ENCODE measurements at regions not wholly inside any gene's neighbourhood (a gene's known extent, or its start where the extent isn't known, plus 50 kb on each side); places are given as distances from the start of the nearest gene placed in this dataset.

- TF ChIP-seq POLR2A (IDR thresholded peaks at IDR 0.05; ENCODE audit: low read depth, low read length) (no peak), PAX5 (IDR thresholded peaks at IDR 0.05; ENCODE audit: insufficient read depth, low read length, severe bottlenecking) (no peak), TAF1 (IDR thresholded peaks at IDR 0.05; ENCODE audit: low read depth, low read length) (no peak)
- DNase-seq (ENCODE audit: insufficient read length, low spot score) (no peak), FAIRE-seq (no peak)
Measured at GRCh38 chr4:129883996-129884395, 788.0 kb downstream of the C4orf33 start.

DNA sequence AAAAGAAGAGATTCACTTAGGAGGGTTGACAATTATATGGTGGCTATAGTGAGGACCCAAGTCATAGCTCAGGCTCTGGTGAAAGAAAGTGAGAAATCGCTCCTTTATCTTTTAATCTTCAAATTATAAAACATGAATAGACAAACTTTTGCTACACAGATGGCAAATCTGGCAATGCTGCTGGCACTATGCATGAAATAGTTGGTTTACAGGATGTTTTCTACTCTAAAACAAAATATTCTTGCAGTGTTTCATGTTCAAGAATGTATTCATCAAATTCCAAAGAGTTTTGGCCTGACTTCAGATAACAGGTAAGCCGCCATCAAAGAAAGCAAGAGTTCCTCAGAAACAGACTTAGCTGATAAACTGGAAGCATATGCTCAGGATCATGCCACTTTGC lies 801.2 kb downstream of the C4orf33 start:
- TF ChIP-seq PAX5 (IDR thresholded peaks at IDR 0.05; ENCODE audit: insufficient read depth, low read length, severe bottlenecking), result no peak
- TF ChIP-seq POLR2AphosphoS5 (IDR thresholded peaks at IDR 0.05; ENCODE audit: low read depth, low read length), result no peak
- no peak for TF ChIP-seq TAF1 (IDR thresholded peaks at IDR 0.05; ENCODE audit: low read depth, low read length)
- no peak for TF ChIP-seq SPI1 (IDR thresholded peaks at IDR 0.05; ENCODE audit: low read depth, low read length)
- TF ChIP-seq POU2F2 (IDR thresholded peaks at IDR 0.05; ENCODE audit: low read depth, low read length), result no peak
- TF ChIP-seq POLR2A (IDR thresholded peaks at IDR 0.05; ENCODE audit: low read depth, low read length), result no peak
- FAIRE-seq (no peak), DNase-seq (ENCODE audit: insufficient read length, low spot score) (no peak)

- no peak for DNase-seq (ENCODE audit: insufficient read length, low spot score)
- FAIRE-seq, result no peak
- TF ChIP-seq POLR2AphosphoS5 (IDR thresholded peaks at IDR 0.05; ENCODE audit: low read depth, low read length), result no peak
Measured at GRCh38 chr4:129899849-129900248, 803.9 kb downstream of the C4orf33 start.

- FAIRE-seq, result no peak
- TF ChIP-seq POLR2A (IDR thresholded peaks at IDR 0.05; ENCODE audit: low read depth, low read length) (no peak), TAF1 (IDR thresholded peaks at IDR 0.05; ENCODE audit: low read depth, low read length) (no peak), PAX5 (IDR thresholded peaks at IDR 0.05; ENCODE audit: insufficient read depth, low read length, severe bottlenecking) (no peak), SPI1 (IDR thresholded peaks at IDR 0.05; ENCODE audit: low read depth, low read length) (no peak), POU2F2 (IDR thresholded peaks at IDR 0.05; ENCODE audit: low read depth, low read length) (no peak), POLR2AphosphoS5 (IDR thresholded peaks at IDR 0.05; ENCODE audit: low read depth, low read length) (no peak)
- DNase-seq (ENCODE audit: insufficient read length, low spot score), result no peak
Measured at GRCh38 chr4:129900430-129900953, 804.5 kb downstream of the C4orf33 start.

- TF ChIP-seq SPI1 (IDR thresholded peaks at IDR 0.05; ENCODE audit: low read depth, low read length) (no peak), POLR2A (IDR thresholded peaks at IDR 0.05; ENCODE audit: low read depth, low read length) (no peak)
- no peak for DNase-seq (ENCODE audit: insufficient read length, low spot score)
- FAIRE-seq, result no peak
Measured at GRCh38 chr4:129901205-129901604, 805.3 kb downstream of the C4orf33 start.

GRCh38 chr4:129903861-129904260 lies 807.9 kb downstream of the C4orf33 start:
- DNase-seq (ENCODE audit: insufficient read length, low spot score) (no peak), FAIRE-seq (no peak)
- TF ChIP-seq TAF1 (IDR thresholded peaks at IDR 0.05; ENCODE audit: low read depth, low read length), result no peak
- no peak for TF ChIP-seq SPI1 (IDR thresholded peaks at IDR 0.05; ENCODE audit: low read depth, low read length)

- no peak for FAIRE-seq
- no peak for DNase-seq (ENCODE audit: insufficient read length, low spot score)
- TF ChIP-seq PAX5 (IDR thresholded peaks at IDR 0.05; ENCODE audit: insufficient read depth, low read length, severe bottlenecking) (no peak), POU2F2 (IDR thresholded peaks at IDR 0.05; ENCODE audit: low read depth, low read length) (no peak), SPI1 (IDR thresholded peaks at IDR 0.05; ENCODE audit: low read depth, low read length) (no peak), TAF1 (IDR thresholded peaks at IDR 0.05; ENCODE audit: low read depth, low read length) (no peak), POLR2AphosphoS5 (IDR thresholded peaks at IDR 0.05; ENCODE audit: low read depth, low read length) (no peak)
Measured at GRCh38 chr4:129905256-129905655, 809.3 kb downstream of the C4orf33 start.

GRCh38 chr4:129908117-129908516 lies 812.2 kb downstream of the C4orf33 start:
- DNase-seq (ENCODE audit: insufficient read length, low spot score), result no peak
- FAIRE-seq, result no peak
- no peak for TF ChIP-seq TAF1 (IDR thresholded peaks at IDR 0.05; ENCODE audit: low read depth, low read length)
- no peak for TF ChIP-seq POLR2A (IDR thresholded peaks at IDR 0.05; ENCODE audit: low read depth, low read length)
- no peak for TF ChIP-seq SPI1 (IDR thresholded peaks at IDR 0.05; ENCODE audit: low read depth, low read length)
- TF ChIP-seq POLR2AphosphoS5 (IDR thresholded peaks at IDR 0.05; ENCODE audit: low read depth, low read length), result no peak
- no peak for TF ChIP-seq PAX5 (IDR thresholded peaks at IDR 0.05; ENCODE audit: insufficient read depth, low read length, severe bottlenecking)
- no peak for TF ChIP-seq POU2F2 (IDR thresholded peaks at IDR 0.05; ENCODE audit: low read depth, low read length)

DNA sequence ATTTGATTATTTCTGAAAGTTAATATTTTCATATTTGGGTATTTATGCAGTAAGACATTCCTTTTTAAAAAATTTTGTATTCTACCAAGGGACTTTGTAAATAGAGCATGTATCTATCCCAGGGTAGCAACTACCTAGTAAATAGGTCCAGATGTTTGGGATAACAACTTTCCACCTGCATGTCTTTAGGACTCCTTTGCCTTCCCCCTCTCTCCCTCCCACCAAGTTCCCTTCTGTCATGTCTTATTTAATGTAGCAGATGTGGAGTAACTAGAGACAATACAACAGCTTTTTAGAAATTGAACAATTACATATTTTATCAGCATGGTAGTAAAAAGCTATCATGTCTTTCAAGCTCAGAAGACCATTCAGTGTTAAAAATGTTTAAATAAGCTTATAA lies 821.0 kb downstream of the C4orf33 start:
- TF ChIP-seq PAX5 (IDR thresholded peaks at IDR 0.05; ENCODE audit: insufficient read depth, low read length, severe bottlenecking) (no peak), POLR2A (IDR thresholded peaks at IDR 0.05; ENCODE audit: low read depth, low read length) (no peak), SPI1 (IDR thresholded peaks at IDR 0.05; ENCODE audit: low read depth, low read length) (no peak), POU2F2 (IDR thresholded peaks at IDR 0.05; ENCODE audit: low read depth, low read length) (no peak), TAF1 (IDR thresholded peaks at IDR 0.05; ENCODE audit: low read depth, low read length) (no peak), POLR2AphosphoS5 (IDR thresholded peaks at IDR 0.05; ENCODE audit: low read depth, low read length) (no peak)
- FAIRE-seq, result no peak
- DNase-seq (ENCODE audit: insufficient read length, low spot score), result no peak

GRCh38 chr4:129917651-129918050 lies 821.7 kb downstream of the C4orf33 start:
- no peak for TF ChIP-seq PAX5 (IDR thresholded peaks at IDR 0.05; ENCODE audit: insufficient read depth, low read length, severe bottlenecking)
- TF ChIP-seq POLR2A (IDR thresholded peaks at IDR 0.05; ENCODE audit: low read depth, low read length), result no peak
- TF ChIP-seq POLR2AphosphoS5 (IDR thresholded peaks at IDR 0.05; ENCODE audit: low read depth, low read length), result no peak
- TF ChIP-seq TAF1 (IDR thresholded peaks at IDR 0.05; ENCODE audit: low read depth, low read length), result no peak
- no peak for TF ChIP-seq POU2F2 (IDR thresholded peaks at IDR 0.05; ENCODE audit: low read depth, low read length)
- no peak for TF ChIP-seq SPI1 (IDR thresholded peaks at IDR 0.05; ENCODE audit: low read depth, low read length)
- FAIRE-seq, result no peak
- no peak for DNase-seq (ENCODE audit: insufficient read length, low spot score)

DNA sequence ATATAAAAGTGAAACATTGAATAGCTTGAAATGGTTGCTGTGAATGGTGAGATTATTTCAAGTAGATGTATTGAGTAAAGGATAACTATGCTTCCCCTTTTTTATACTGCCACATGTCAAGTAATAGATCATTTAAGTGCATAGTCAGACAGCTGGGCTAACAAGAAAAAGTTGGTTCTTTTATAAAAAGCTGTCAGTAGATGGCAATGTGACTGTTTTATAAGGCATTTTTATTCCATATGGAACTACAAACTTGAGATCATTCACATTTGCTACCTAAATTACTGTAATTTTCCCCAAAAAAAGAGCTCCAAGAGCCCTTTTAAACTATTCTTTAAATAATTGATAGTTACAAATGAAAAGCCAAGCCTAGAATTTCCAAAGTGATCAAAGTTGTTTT lies 831.0 kb downstream of the C4orf33 start:
- FAIRE-seq, result no peak
- TF ChIP-seq TAF1 (IDR thresholded peaks at IDR 0.05; ENCODE audit: low read depth, low read length) (no peak), POLR2AphosphoS5 (IDR thresholded peaks at IDR 0.05; ENCODE audit: low read depth, low read length) (no peak), SPI1 (IDR thresholded peaks at IDR 0.05; ENCODE audit: low read depth, low read length) (no peak), POLR2A (IDR thresholded peaks at IDR 0.05; ENCODE audit: low read depth, low read length) (no peak), PAX5 (IDR thresholded peaks at IDR 0.05; ENCODE audit: insufficient read depth, low read length, severe bottlenecking) (no peak), POU2F2 (IDR thresholded peaks at IDR 0.05; ENCODE audit: low read depth, low read length) (no peak)

More for the DNA sequence above, 831.0 kb downstream of the C4orf33 start:
- DNase-seq (ENCODE audit: insufficient read length, low spot score), result no peak

Measured in GM12891 (cell line).